Activated CD4-positive, alpha-beta T cell treated with anti-CD3 and anti-CD28 coated beads for 48 hours (primary cell): ENCODE measurements at regions not wholly inside any gene's neighbourhood (a gene's known extent, or its start where the extent isn't known, plus 50 kb on each side); places are given as distances from the start of the nearest gene placed in this dataset.
"Not testable (repeated sequence)": the region's sequence is repeated elsewhere in the genome, so short reads cannot be mapped to it uniquely, and the experiment has no call there.

ENCODE experiments used
- DNase-seq: peaks from one replicate; pipeline ENCODE4 v3.0.0-alpha.2; 2020

DNA sequence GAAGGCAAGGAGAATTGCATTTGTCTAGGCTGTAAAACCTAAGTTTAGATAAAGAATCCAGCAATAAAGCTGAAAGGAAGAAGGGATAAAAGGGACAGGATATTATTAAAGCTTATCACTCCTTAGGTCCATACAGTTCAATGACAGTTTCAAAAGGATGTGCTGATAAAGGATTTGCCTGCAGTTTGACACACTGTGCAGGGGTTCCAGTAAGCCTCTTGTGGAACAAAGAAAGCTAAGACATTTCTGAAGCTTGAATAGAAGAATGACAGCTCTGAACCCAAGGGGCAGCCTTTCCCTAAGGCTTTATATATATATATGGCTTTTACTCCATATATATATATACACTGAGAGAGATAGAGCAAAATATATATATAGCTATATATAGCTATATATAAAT lies 276.8 kb upstream of the GRM3 start:
- no peak for DNase-seq

- DNase-seq: not testable (repeated sequence)
Measured at GRCh38 chr7:86340407-86340806, 303.3 kb upstream of the GRM3 start.

DNA sequence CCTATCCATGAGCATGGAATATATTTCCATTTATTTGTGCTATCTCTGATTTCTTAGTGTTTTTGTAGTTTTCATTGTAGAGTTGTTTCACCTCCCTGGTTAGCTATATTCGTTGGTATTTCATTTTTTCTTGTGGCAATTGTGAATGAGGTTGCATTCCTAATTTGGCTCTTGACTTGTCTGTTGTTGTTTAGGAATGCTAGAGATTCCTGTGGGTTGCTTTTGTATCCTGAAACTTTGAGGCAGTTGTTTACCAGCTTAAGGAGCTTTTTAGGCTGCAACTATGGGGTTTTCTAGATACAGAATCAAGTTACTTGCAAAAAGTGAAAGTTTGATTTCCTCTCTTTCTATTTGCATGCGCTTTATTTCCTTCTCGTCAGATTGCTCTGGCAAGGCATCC lies 304.7 kb upstream of the GRM3 start:
- DNase-seq: no peak

DNA sequence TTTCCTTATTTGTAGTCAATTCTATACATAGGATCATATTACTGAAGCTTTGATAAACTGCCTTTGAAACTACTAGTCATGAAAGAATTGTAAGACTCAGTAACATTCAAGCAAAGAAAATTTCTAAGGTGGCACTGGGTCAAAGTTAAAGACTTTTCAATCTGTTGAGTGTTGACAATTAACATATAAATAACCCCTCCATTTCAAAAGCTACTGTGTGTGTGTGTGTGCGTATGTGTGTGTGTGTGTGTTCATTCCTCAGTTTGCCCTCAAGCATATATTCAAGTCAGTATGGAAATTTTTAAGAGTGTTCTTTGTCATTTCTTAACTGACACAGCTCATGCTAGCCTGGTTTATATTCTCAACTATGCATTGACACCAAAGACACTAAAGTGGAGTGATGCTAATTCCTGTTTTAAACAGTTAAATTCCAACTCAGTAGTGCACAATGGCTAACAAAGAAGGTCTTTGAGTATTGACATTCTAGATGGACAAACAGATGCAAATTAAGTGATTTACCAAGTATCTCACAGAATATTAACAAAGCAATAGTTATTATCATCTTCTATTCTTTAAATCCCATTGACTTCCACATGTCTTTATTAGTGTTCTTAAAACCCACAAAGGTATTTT lies 314.8 kb upstream of the GRM3 start:
- DNase-seq: no peak

DNA sequence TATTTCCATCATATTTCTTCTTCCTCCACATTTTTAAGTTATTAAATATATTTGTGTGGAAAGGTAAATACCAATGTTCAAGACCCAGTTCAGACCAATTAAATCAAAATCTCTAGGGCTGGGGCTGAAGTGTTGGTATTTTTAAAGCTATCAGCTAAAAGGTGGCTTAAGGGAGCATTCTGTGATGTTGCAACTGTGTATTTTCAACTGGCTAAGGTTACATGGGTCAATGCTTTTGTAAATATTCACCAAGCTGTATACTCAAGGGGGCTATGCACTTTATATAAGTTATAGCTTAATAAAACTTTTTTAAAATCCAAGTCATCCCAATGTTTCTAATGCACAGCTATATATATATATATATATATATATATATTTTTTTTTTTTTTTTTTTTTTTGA lies 316.9 kb upstream of the GRM3 start:
- DNase-seq: no peak

DNA sequence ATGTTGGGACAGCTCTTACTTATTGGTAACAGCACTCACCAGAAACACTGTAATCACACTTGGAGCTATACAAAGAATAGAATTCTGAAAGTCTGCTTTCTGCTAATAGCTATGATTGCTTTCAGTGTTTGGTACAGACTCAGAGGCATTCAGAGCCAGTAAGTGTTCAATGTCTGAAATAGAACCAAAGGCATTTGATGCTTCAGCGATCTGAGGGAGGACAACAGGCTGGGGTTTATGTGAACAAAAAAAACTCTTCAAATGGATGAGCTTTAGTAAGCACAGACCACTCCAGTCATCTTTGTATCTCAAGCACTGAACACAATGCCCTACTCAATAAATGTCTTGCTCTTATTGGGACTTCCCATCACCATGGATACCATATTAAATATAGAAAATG lies 322.8 kb upstream of the GRM3 start:
- no peak for DNase-seq

DNA sequence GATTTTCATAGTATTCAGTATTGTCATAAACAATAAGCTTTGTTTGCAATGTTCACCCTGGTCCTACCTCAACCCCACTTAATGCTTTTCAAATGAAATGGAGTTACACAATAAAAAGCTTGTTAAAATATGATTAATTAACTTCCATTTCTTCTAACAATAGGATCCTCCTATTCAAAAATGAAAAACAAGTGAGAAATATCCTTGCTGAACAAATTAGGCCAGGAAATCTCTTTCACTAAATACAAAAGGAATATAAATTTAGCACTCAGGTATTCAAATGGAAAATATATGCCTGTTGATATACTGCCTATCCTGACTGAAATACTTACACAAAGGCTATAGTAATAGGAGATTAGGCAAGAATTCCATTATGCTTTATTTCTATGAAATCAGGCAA lies 323.4 kb upstream of the GRM3 start:
- no peak for DNase-seq

GRCh38 chr7:86313842-86314241 lies 329.9 kb upstream of the GRM3 start:
- DNase-seq: no peak

- DNase-seq: no peak
Measured at GRCh38 chr7:86301301-86301700, 342.4 kb upstream of the GRM3 start.

GRCh38 chr7:86295526-86295925 lies 348.2 kb upstream of the GRM3 start:
- DNase-seq: no peak

GRCh38 chr7:86282014-86282682 lies 361.6 kb upstream of the GRM3 start:
- DNase-seq: no peak

GRCh38 chr7:86280150-86280549 lies 363.6 kb upstream of the GRM3 start:
- no peak for DNase-seq

DNA sequence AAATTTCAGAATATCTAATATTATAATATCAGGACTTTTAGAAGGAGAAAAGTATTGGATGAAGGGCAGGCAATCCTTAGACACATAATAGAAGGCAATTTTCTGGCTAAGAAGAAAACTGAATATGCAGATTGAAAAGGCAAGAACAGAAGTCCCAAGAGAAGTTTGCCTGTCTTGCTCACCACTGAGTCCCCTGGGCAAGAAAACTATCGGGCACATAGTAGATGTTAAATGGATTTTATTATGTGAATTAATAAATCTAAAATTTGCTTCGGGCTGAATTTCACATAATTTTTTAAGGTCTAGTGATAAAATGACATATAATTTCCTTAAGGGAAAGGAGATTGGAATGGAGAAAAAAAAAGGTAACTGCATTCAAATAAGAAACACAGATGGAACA lies 380.9 kb upstream of the GRM3 start:
- DNase-seq: no peak

- no peak for DNase-seq
Measured at GRCh38 chr7:86257894-86258293, 385.8 kb upstream of the GRM3 start.

DNA sequence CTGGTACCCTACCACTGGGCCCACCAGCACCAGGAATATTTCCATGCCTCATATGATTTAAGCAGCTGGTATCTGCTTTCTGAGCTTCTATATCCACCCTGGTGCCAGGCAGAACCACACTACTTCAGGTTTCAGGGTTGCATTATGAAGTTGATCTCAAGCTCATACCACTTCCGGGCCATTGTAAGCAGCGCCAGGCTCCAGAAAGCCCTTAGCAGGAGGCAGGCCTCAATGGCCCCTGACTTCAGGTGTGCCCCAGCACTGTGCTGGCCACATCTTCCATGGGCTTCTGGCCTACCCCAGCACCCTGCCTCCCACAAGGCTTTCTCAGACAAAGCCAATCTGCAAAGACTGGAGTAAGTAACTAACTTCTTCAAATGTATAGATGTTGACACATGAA lies 391.3 kb upstream of the GRM3 start:
- no peak for DNase-seq

DNA sequence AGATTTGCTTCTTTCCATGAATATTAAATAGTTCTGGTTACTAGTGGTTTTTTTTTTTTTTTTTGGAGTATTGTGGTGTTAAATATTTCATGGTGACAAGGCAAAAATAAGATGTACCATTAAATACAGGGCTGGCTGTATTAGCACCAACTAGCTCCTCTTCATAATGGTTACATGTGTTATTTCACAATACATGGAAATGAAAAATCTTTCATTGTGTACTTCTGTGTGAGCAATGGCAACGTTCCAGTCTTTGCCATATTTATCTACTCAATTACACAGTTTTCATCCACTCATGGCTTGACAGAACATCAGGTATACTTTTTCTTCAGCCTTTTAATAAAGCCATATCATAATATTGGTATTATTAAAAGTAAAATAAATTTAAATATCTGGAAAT lies 394.7 kb upstream of the GRM3 start:
- DNase-seq: no peak

DNA sequence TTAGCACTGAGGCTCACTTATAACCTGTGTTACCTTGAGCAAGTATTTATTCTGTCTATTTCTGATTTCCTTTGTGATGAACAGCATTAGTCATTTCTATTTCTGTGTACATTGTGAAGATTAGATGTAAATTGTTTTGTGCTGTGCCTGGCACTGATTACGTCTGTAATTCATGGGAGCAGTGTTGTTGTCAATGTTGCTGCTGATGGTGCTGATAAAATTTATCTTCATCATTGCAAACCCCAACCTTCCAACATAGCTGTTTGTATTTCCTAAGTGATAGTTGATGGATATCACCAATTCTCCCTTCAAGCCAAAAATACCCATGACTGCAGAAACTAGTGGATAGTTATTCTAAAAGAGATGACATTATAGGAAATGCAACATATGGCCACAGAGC lies 400.5 kb upstream of the GRM3 start:
- DNase-seq: no peak

- no peak for DNase-seq
Measured at GRCh38 chr7:86226191-86226590, 417.5 kb upstream of the GRM3 start.

- DNase-seq: no peak
Measured at GRCh38 chr7:86222806-86223205, 420.9 kb upstream of the GRM3 start.

DNA sequence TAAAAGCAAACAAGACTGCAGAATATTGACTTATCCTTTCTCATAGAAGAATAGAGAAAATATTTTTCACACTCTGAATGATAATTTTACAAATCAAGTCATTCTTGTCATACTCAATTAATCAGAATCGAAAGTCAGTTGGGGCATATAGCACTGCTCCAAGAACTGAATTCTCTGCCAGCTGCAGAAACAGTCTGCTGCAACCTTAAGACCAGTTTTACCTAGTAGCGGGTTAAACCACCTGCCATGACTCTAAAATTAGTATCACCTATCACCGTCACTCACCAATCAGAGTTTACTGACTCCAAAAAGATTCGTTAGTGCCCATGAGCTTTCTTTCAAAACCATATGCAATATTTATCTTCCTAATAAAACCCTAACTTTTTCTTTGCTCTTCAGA lies 429.0 kb upstream of the GRM3 start:
- no peak for DNase-seq

DNA sequence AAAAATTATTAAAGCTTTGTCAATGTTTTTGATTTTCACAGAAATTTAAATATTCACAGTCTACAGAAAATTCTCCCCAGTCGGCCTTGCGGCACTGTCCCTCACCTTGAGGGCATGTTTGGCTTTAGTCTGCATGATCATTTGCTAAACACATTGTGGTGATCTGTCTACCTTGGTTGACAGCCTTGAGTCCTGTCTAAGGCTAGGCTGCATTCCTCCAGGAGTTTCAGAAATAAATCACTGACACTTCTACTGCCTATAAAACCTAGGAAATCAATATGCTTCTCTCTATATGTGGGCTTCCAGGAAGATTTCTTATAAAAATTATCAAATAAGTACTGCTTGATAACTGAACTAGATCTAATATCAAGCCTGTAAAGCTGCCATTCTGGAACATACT lies 430.7 kb upstream of the GRM3 start:
- no peak for DNase-seq

DNA sequence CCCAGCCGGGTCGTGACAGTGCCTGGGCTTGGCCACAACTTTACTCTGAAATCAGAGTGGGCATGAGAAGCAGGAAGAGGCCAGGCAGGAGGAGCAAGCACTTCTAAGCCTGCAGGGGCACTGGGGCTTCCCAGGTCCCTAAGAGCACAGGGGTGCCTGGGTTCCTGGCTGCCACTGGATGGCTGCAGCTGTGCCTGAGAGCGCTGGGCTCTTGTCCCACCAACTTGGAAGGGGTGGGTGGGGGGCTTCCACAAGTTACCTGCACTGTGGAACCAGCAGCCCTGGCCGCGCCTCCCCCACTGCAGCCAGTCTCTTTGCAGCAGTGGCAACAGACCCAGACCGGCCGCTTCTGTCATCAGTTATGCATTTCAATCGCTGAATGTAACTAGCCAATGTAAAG lies 434.7 kb upstream of the GRM3 start:
- DNase-seq: no peak

GRCh38 chr7:86207740-86208139 lies 436.0 kb upstream of the GRM3 start:
- no peak for DNase-seq

GRCh38 chr7:86202833-86203232 lies 440.9 kb upstream of the GRM3 start:
- DNase-seq: no peak

DNA sequence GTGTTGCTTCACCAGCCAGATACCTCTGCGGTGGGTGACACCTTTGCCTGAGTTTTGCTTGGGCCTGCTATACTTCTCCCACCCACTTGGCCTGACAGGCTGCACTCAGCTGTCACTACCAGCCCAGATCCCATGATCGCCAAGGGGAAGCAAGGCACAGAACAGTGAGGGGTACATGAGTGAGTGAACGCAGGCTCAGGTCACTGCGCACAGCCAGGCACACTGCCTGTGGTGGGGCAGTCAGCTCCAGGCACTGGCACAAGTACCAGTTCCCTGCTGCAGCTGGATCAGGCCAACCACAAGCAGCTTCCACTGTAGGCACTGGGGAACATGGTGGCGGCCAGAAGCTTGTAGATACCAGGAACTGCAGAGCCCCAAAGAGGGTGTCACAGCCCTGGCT lies 441.9 kb upstream of the GRM3 start:
- DNase-seq: no peak
